DOHH2 (cell line): ENCODE measurements at regions not wholly inside any gene's neighbourhood (a gene's known extent, or its start where the extent isn't known, plus 50 kb on each side); places are given as distances from the start of the nearest gene placed in this dataset.

Experiments used
- CTCF ChIP-seq: fragments of 200-600 bp; sonication (generic); IDR thresholded peaks from one replicate; pipeline ENCODE4 v1.5.1; 2014; ENCODE audit warnings: antibody characterized with exemption, mild to moderate bottlenecking, low read depth, low read length; ENCODE audit not compliant: poor library complexity, severe bottlenecking
- EZH2phosphoT487 ChIP-seq: fragments of 200-600 bp; sonication (generic); IDR thresholded peaks from 2 replicates; pipeline ENCODE4 v1.6.1; 2017; ENCODE audit warnings: borderline replicate concordance, mild to moderate bottlenecking, antibody characterized with exemption, low read length, moderate library complexity, mixed read lengths

- TF ChIP-seq CTCF (no peak), EZH2phosphoT487 (no peak)
Measured at GRCh38 chr4:20590849-20591248, 109.4 kb upstream of the PACRGL start.
